GM12864 (cell line): ENCODE measurements at regions not wholly inside any gene's neighbourhood (a gene's known extent, or its start where the extent isn't known, plus 50 kb on each side); places are given as distances from the start of the nearest gene placed in this dataset.
A peak's percentile ranks its signal among the peaks of the same experiment; 100 is the strongest.

Experiments used
- DNase-seq: peaks from one replicate; pipeline ENCODE4 v3.0.0-alpha.2; 2011; ENCODE audit warnings: low read depth
- H3K4me3 ChIP-seq: 2 replicates; pipeline ENCODE4 v1.5.1; 2011; ENCODE audit warnings: mild to moderate bottlenecking, low read depth, low read length, control low read depth
- TF ChIP-seq, protein P1 (sequence below): IDR thresholded peaks from 2 replicates; pipeline ENCODE4 v1.5.1; 2011; ENCODE audit warnings: low read depth, mild to moderate bottlenecking, moderate library complexity, low read length, control low read depth, inconsistent platforms; ENCODE audit errors: missing control alignments

DNA sequence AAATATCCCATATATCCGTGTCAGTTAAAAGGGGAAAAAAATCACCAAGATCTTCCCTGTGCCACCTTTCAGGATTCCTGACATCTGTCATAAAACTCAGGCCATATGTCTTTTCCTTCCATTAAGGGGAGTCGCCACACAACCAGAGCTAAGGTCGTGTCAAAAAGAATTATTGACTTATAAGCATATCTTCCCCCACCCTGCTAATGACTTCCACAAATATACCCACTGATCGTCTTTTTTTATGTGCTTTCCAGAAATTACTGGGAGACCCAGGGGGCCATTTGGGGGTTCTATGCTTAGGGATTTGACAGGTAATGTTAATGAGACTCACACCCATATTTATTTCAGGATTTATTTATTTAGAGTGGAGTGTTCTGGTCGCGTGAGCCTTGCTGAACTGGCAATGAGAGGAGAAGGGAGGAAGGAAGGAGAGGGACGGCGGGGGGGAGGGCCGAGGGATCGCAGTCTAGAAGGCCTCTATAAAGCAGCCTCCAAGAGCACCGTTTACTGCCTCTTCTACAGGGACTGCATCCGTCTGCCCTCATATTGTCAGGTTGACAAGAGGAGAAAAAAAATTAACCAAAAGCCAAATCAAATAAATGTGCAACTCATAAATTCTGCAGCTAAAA is 135.7 kb upstream of the MGMT start:
- DNase-seq = no peak
- TF ChIP-seq, protein P1, sequence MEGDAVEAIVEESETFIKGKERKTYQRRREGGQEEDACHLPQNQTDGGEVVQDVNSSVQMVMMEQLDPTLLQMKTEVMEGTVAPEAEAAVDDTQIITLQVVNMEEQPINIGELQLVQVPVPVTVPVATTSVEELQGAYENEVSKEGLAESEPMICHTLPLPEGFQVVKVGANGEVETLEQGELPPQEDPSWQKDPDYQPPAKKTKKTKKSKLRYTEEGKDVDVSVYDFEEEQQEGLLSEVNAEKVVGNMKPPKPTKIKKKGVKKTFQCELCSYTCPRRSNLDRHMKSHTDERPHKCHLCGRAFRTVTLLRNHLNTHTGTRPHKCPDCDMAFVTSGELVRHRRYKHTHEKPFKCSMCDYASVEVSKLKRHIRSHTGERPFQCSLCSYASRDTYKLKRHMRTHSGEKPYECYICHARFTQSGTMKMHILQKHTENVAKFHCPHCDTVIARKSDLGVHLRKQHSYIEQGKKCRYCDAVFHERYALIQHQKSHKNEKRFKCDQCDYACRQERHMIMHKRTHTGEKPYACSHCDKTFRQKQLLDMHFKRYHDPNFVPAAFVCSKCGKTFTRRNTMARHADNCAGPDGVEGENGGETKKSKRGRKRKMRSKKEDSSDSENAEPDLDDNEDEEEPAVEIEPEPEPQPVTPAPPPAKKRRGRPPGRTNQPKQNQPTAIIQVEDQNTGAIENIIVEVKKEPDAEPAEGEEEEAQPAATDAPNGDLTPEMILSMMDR = no peak

GRCh38 chr10:129331839-129332220 is 135.2 kb upstream of the MGMT start:
- TF ChIP-seq, protein P1 = no peak
- no peak overlapping the region for H3K4me3 ChIP-seq
- no peak for DNase-seq

More for the DNA sequence above, 135.7 kb upstream of the MGMT start:
- H3K4me3 ChIP-seq = no peak overlapping the region

- TF ChIP-seq, protein P1 = peak; percentile 55
- no peak overlapping the region for H3K4me3 ChIP-seq
- no peak for DNase-seq
These were observed 134.6 kb upstream of the MGMT start for GRCh38 chr10:129332476-129332875.

DNA sequence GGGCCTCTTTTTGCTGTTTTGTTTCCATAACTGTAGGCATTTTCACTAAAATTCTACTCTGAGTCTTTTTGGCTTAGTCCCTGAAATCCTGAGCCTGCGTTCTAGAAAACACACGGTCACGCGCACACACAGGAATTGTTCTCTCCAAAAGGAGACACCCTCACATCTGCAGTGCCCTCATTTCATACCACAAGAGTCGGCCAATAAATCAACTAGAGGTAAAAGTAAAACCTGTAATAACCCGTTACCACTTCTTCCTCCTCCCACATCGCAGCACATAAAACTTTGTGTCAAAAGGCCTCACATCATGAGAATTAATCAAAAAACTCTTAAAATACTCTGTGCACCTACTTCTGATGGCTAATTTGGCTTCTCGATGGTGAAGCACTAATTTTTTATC is 133.3 kb upstream of the MGMT start:
- H3K4me3 ChIP-seq = no peak overlapping the region
- DNase-seq = no peak
- TF ChIP-seq, protein P1 = no peak

DNA sequence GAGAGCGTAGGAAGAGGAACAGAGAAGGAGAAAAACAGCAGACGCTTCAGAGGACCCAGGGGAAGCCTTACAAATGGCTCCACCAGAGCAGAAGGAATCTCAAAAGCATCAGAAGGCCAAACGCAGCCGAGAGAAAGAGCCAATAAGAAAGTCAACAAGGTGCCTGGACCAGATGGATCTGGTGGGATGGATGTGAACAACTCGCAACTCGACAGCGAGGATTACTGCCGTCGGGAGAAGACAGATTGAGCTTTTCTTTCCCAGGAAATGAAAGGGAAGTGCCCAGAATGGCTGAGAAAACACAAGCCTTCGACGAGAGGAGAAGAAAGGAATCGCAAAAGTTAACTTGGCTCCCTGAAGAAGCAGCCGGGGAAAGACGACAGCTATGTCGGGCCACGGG is 132.8 kb upstream of the MGMT start:
- no peak overlapping the region for H3K4me3 ChIP-seq
- TF ChIP-seq, protein P1 = no peak
- DNase-seq = no peak

- TF ChIP-seq, protein P1 = no peak
- no peak for DNase-seq
- H3K4me3 ChIP-seq = no peak overlapping the region
These were observed 131.6 kb upstream of the MGMT start for GRCh38 chr10:129335396-129335795.

- no peak overlapping the region for H3K4me3 ChIP-seq
- TF ChIP-seq, protein P1 = no peak
- DNase-seq = no peak
These were observed 131.1 kb upstream of the MGMT start for GRCh38 chr10:129335942-129336341.
